Cardiac fibroblast (primary cell): ENCODE measurements at regions not wholly inside any gene's neighbourhood (a gene's known extent, or its start where the extent isn't known, plus 50 kb on each side); places are given as distances from the start of the nearest gene placed in this dataset.

Source experiments
- DNase-seq, 2 donors: peaks; one replicate each; pipeline versions ENCODE4 v3.0.0 to v3.0.0-alpha.2; 2010; ENCODE audit warnings: low read depth in 2 of 2
- H3K4me3 ChIP-seq, 2 donors: replicated peaks in 1 of 2; 1 replicate in 1 of 2; 2 replicates in 1 of 2; pipeline ENCODE4 v1.5.1; 2011; ENCODE audit warnings: low read depth in 2 of 2, low read length in 2 of 2, mild to moderate bottlenecking in 2 of 2, moderate library complexity in 1 of 2
- TF ChIP-seq, protein P1 (sequence below): IDR thresholded peaks from one replicate; pipeline ENCODE4 v1.5.1; 2011; ENCODE audit warnings: low read depth, mild to moderate bottlenecking, low read length, inconsistent platforms

DNA sequence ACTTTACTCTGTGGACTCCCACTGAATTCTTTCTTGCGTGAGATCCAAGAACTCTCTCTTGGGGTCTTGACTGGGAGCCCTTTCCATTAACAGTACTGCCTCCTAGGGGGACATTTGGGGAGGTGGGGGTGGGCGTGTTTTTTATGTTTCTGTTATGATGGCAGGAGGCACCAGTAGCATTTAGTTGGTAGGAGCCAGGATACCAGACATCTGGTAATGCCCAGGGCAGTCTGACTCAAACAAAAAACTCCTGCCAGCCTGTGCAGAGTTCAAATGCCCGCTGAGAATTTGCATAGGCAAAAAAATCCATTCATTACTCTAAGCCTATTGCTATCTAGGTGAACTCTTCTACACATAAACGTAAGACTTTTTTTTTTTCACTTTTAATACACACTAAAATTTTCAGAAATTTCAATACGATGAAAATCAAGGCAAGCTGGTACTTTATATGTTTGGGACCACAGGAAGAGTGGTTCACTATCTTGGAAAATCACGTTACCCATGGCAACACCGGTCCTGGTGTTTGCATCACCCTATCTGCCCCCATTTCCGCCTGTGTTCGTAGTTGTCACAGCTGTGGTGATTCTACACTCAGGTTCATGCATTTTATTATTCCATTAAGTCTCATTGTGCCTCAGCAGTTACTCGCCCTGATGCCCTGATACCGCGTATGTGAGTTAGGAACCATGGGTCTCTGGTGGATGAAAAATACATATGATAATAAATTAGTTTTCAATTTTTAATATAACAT, 121.1 kb upstream of the XYLT1 start:
- TF ChIP-seq, protein P1, sequence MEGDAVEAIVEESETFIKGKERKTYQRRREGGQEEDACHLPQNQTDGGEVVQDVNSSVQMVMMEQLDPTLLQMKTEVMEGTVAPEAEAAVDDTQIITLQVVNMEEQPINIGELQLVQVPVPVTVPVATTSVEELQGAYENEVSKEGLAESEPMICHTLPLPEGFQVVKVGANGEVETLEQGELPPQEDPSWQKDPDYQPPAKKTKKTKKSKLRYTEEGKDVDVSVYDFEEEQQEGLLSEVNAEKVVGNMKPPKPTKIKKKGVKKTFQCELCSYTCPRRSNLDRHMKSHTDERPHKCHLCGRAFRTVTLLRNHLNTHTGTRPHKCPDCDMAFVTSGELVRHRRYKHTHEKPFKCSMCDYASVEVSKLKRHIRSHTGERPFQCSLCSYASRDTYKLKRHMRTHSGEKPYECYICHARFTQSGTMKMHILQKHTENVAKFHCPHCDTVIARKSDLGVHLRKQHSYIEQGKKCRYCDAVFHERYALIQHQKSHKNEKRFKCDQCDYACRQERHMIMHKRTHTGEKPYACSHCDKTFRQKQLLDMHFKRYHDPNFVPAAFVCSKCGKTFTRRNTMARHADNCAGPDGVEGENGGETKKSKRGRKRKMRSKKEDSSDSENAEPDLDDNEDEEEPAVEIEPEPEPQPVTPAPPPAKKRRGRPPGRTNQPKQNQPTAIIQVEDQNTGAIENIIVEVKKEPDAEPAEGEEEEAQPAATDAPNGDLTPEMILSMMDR, result no peak
- H3K4me3 ChIP-seq, result no peak overlapping the region
- DNase-seq, result no peak

DNA sequence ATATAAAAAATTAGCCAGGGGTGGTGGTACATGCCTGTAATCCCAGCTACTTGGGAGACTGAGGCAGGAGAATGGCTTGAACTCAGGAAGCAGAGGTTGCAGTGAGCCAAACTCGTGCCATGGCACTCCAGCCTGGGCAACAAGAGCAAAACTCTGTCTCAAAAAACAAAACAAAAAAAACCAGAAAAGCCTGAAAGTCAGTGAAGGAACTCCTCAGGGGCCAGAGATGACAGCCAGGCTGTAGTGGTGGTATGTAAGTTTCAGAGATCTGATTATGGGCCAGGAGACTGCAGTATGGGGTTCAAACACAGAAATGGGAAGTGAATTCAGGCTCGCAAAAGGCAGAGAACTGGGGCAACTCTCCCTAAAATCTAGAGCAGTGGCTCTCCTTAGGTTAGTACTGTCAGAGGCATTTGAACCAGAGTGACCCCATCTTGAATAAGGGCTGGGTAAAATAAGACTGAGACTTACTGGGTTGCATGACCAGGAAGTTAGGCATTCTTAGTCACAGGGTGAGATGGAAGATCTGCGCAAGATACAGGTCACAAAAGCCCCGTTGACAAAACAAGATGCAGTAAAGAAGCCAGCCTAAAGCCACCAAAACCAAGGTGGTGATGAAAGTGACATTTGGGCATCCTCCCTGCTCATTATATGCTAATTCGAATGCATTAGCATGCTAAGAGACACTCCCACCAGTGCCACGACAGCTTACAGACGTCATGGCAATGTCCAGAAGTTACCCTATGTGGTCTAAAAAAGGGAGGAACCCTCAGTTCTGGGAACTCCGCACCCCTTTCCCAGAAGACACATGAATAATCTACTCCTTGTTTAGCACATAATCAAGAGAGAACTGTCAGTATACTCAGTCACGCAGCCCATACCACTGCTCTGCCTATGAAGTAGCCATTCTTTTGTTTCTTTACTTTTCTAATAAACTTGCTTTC, 120.2 kb upstream of the XYLT1 start:
- TF ChIP-seq, protein P1, result no peak
- no peak overlapping the region for H3K4me3 ChIP-seq
- DNase-seq, result peak in 1 of 2 donors; percentile 14

DNA sequence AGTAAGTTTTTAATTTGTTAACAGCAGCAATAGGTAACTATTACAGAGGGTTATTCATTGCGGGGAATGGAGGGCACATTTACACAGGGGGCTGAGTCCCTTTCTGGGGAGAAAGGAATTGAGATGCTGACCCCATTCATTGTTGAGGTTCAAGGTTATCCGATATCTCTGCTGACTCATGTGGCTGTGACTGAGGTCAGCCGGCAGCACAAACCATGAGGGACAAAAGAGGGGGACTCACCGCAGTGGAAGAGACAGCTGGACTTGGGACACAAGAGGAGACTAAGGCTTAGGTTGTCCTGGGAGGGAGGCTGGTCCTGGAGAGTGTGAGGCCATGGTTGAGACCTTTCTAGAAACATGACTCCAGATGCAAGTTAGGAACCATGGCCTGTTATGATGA, 119.1 kb upstream of the XYLT1 start:
- no peak overlapping the region for H3K4me3 ChIP-seq
- DNase-seq, result no peak
- TF ChIP-seq, protein P1, result no peak

DNA sequence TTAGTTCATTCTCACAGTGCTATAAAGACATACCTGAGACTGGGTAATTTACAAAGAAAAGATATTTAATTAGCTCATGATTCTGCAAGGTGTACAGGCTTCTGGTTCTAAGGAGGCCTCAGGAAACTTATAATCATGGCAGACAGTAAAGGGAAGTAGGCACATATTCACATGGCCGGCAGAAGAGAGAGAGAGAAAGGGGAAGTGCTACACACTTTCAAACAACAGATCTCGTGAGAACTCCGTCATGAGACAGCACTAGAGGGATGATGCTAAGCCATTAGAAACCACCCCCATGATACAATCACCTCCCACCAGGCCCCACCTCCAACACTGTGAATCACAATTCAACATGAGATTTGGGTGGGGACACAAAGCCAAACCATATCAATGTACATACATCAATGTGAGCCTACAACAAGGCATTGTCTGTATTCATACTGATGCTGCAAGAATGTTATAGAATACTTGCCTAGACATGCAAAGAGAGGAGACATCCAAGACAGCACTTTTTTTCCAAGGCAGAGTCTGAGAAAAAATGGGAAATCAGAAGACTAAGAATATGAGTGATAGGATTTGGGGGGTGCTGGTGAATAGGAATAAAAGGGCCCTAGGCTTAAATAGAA, 114.8 kb upstream of the XYLT1 start:
- TF ChIP-seq, protein P1, result no peak
- DNase-seq, result no peak
- no peak overlapping the region for H3K4me3 ChIP-seq

DNA sequence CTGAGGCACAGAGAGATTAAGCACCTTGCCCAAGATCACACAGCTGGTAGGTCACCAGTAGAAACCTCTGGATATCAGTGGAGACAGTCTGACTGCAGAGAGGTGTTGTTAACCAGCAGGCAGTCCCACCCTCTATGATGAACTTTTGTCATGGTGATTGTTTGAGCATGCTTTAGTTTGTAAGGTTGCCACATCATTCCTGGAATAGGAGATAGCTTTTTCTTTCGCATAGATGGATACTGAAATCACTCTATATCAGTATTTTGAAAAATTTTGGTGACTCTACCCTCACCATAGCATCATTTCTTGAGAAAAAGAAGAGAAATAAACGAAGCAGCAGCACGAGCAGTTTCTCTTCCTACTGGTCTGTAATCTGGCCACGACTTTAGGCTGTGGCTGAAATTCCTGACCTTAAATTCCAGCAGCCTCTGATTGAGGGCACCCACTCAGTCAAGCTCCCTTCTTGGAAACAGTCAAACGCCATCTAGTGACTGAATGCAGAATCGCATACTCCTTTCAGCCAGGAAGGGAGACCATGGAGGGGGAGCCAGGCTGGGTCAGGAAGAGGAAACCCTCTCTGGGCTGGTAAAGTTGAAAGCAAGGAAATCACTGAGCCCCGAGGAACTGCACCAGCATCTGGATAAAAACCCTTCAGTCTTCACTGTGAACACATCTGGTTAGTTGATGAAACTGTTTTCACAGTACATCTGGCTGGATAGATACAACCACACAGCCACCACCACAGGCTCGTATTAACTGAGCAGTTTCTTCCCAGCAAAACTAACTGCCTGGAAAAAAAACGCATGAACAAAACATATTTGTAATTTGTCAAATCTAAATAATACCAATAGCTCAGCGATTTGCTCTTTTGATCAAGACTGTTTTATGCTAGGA, 108.5 kb upstream of the XYLT1 start:
- peak; percentile 74 to 81 for DNase-seq
- no peak overlapping the region for H3K4me3 ChIP-seq
- TF ChIP-seq, protein P1, result peak; percentile 84

DNA sequence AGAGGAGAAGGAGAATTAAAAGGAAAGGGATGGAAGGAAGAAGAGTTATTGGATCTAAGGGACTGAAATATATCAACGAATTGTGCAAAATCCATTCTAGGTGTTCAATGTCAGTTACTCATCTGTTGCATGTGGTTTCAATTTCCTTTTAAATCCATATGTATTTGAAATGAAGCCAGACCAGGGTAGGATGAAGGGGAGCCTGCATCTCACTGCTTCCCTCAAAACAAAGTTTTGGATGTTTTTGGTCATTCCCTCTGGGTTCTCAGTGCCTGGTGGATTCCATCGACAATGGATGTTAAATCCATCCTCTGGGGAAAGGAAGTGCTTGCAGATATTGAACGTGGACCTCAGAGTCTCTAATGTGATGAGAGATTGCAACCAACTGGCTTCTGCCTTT, 103.5 kb upstream of the XYLT1 start:
- no peak overlapping the region for H3K4me3 ChIP-seq
- TF ChIP-seq, protein P1, result no peak
- DNase-seq, result no peak
